ENCODE measurements at regions not wholly inside any gene's neighbourhood (a gene's known extent, or its start where the extent isn't known, plus 50 kb on each side); places are given as distances from the start of the nearest gene placed in this dataset.
"Not testable (repeated sequence)": the region's sequence is repeated elsewhere in the genome, so short reads cannot be mapped to it uniquely, and the experiment has no call there.

DNA sequence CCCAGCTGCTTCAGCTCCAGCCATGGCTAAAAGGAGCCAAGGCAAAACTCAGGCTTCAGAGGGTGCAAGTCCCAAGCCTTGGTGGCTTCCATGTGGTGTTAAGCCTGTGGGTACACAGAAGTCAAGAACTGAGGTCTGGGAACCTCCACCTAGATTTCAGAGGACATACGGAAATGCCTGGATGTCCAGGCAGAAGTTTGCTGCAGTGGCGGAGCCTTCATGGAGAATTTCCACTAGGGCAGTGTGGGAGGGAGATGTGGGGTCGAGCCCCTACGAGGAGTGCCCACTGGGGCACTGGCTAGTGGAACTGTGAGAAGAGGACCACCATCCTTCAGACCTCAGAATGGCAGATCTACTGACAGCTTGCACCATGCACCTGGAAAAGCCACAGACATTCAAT, 76.1 kb upstream of the KCTD1 start:
- POLR2A ChIA-PET = no interaction called here
- peaks cover 4 to 26% (median 19%) of the 10 kb centered on the region in 3 donors for H3K9me3 Mint-ChIP-seq
- H3K27me3 ChIP-seq (replicated peaks in 1 of 2; ENCODE audit: control insufficient read depth in 2 of 2, extremely low read depth in 1 of 2, insufficient read depth in 2 of 2, low read length in 1 of 2) = peaks cover 0 to 12% of the 10 kb centered on the region in 2 experiments
- no peak overlapping the region for H3K4me3 Mint-ChIP-seq
- no peaks in the 10 kb centered on the region for H3K36me3 ChIP-seq (ENCODE audit: control insufficient read depth in 2 of 2, extremely low read depth in 1 of 2, insufficient read depth in 1 of 2, low read length in 1 of 2)
- no peaks in the 10 kb centered on the region for H3K4me1 ChIP-seq (ENCODE audit: control insufficient read depth in 1 of 2, extremely low read depth in 1 of 2, insufficient read depth in 2 of 2, low read length in 2 of 2)
- H3K9me3 ChIP-seq = no peaks in the 10 kb centered on the region
- ATAC-seq (replicated peaks in 1 of 4) (no peak), DNase-seq (no peak)
- no peaks in the 10 kb centered on the region for H3K36me3 Mint-ChIP-seq
- no peaks in the 10 kb centered on the region for H3K4me1 Mint-ChIP-seq
- WGBS (ENCODE audit: insufficient coverage) = no CpG with 5 or more reads among the region's 4 CpGs
- H3K27me3 Mint-ChIP-seq = peaks cover 4 to 7% of the 10 kb centered on the region in 2 donors
- CTCF ChIA-PET = no interaction called here
- no peak overlapping the region for H3K4me3 ChIP-seq (ENCODE audit: control insufficient read depth in 1 of 2, extremely low read depth in 1 of 2, low read length in 1 of 2)
- H3K27ac Mint-ChIP-seq = no peak overlapping the region
- no peak overlapping the region for H3K27ac ChIP-seq (ENCODE audit: low read length)

DNA sequence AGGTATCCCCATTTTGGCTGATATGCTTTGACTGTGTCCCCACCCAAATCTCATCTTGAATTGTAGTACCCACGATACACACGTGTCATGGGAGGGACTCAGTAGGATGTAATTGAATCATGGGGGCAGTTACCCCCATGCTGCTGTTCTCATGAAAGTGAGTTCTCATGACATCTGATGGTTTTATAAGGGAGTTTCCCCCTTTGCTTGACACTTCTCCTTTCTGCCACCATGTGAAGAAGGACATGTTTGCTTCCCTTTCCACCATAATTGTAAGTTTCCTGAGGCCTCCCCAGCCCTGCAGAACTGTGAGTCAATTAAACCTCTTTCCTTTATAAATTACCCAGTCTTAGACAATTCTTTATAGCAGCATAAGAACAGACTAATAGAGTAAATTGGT, 75.0 kb upstream of the KCTD1 start:
- H3K4me1 Mint-ChIP-seq; H3K36me3 ChIP-seq (ENCODE audit: control insufficient read depth in 2 of 2, extremely low read depth in 1 of 2, insufficient read depth in 1 of 2, low read length in 1 of 2); H3K4me3 Mint-ChIP-seq; H3K9me3 ChIP-seq; H3K27ac Mint-ChIP-seq; H3K27me3 ChIP-seq (replicated peaks in 1 of 2; ENCODE audit: control insufficient read depth in 2 of 2, extremely low read depth in 1 of 2, insufficient read depth in 2 of 2, low read length in 1 of 2); H3K27ac ChIP-seq (ENCODE audit: low read length); ATAC-seq (replicated peaks in 1 of 4); DNase-seq; H3K27me3 Mint-ChIP-seq; POLR2A ChIA-PET; H3K4me1 ChIP-seq (ENCODE audit: control insufficient read depth in 1 of 2, extremely low read depth in 1 of 2, insufficient read depth in 2 of 2, low read length in 2 of 2); H3K36me3 Mint-ChIP-seq; H3K4me3 ChIP-seq (ENCODE audit: control insufficient read depth in 1 of 2, extremely low read depth in 1 of 2, low read length in 1 of 2); CTCF ChIA-PET: not testable (repeated sequence)
- WGBS (ENCODE audit: insufficient coverage) = no CpG with 5 or more reads among the region's 2 CpGs
- peaks cover 4 to 26% (median 19%) of the 10 kb centered on the region in 3 donors for H3K9me3 Mint-ChIP-seq

- ChIA-PET CTCF (no interaction called here), POLR2A (interaction anchor here in 1 of 2 donors (0.6 kb wide), 1 partner anchor 25 kb away, joined by 3 read pairs; no protein-coding TSS in a partner anchor)
- Histone ChIP-seq H3K9me3 (no peaks in the 10 kb centered on the region), H3K27me3 (replicated peaks in 1 of 2; ENCODE audit: control insufficient read depth in 2 of 2, extremely low read depth in 1 of 2, insufficient read depth in 2 of 2, low read length in 1 of 2) (peaks cover 0 to 3% of the 10 kb centered on the region in 2 experiments), H3K4me3 (ENCODE audit: control insufficient read depth in 1 of 2, extremely low read depth in 1 of 2, low read length in 1 of 2) (no peak overlapping the region), H3K4me1 (ENCODE audit: control insufficient read depth in 1 of 2, extremely low read depth in 1 of 2, insufficient read depth in 2 of 2, low read length in 2 of 2) (no peaks in the 10 kb centered on the region), H3K36me3 (ENCODE audit: control insufficient read depth in 2 of 2, extremely low read depth in 1 of 2, insufficient read depth in 1 of 2, low read length in 1 of 2) (no peaks in the 10 kb centered on the region), H3K27ac (ENCODE audit: low read length) (no peak overlapping the region)
- ATAC-seq (replicated peaks in 1 of 4) = no peak
- no peak overlapping the region for H3K27ac Mint-ChIP-seq
- H3K9me3 Mint-ChIP-seq = peaks cover 4 to 26% (median 19%) of the 10 kb centered on the region in 3 donors
- peaks cover 2 to 6% of the 10 kb centered on the region in 2 donors for H3K27me3 Mint-ChIP-seq
- peak in 2 of 35 experiments; percentile 2 to 3 for DNase-seq
- H3K36me3 Mint-ChIP-seq = no peaks in the 10 kb centered on the region
- H3K4me3 Mint-ChIP-seq = no peak overlapping the region
- WGBS (ENCODE audit: insufficient coverage) = 35% methylated on average over 11 of the region's 22 CpGs
- no peaks in the 10 kb centered on the region for H3K4me1 Mint-ChIP-seq
Measured at GRCh38 chr18:26621161-26622026, 73.0 kb upstream of the KCTD1 start.

- Histone ChIP-seq H3K27ac (ENCODE audit: low read length) (no peak overlapping the region), H3K36me3 (ENCODE audit: control insufficient read depth in 2 of 2, extremely low read depth in 1 of 2, insufficient read depth in 1 of 2, low read length in 1 of 2) (no peaks in the 10 kb centered on the region), H3K27me3 (replicated peaks in 1 of 2; ENCODE audit: control insufficient read depth in 2 of 2, extremely low read depth in 1 of 2, insufficient read depth in 2 of 2, low read length in 1 of 2) (peaks cover 0 to 3% of the 10 kb centered on the region in 2 experiments), H3K4me1 (ENCODE audit: control insufficient read depth in 1 of 2, extremely low read depth in 1 of 2, insufficient read depth in 2 of 2, low read length in 2 of 2) (no peaks in the 10 kb centered on the region), H3K9me3 (no peaks in the 10 kb centered on the region), H3K4me3 (ENCODE audit: control insufficient read depth in 1 of 2, extremely low read depth in 1 of 2, low read length in 1 of 2) (no peak overlapping the region)
- WGBS (ENCODE audit: insufficient coverage) = 81% methylated on average over 6 of the region's 6 CpGs
- ChIA-PET POLR2A (no interaction called here), CTCF (no interaction called here)
- H3K27ac Mint-ChIP-seq = no peak overlapping the region
- peaks cover 2 to 6% of the 10 kb centered on the region in 2 donors for H3K27me3 Mint-ChIP-seq
- no peaks in the 10 kb centered on the region for H3K36me3 Mint-ChIP-seq
- H3K4me1 Mint-ChIP-seq = no peaks in the 10 kb centered on the region
- H3K9me3 Mint-ChIP-seq = peaks cover 0 to 13% (median 7%) of the 10 kb centered on the region in 3 donors
- H3K4me3 Mint-ChIP-seq = no peak overlapping the region
- ATAC-seq (replicated peaks in 1 of 4) (no peak), DNase-seq (no peak)
Measured at GRCh38 chr18:26619350-26619749, 71.0 kb upstream of the KCTD1 start.

DNA sequence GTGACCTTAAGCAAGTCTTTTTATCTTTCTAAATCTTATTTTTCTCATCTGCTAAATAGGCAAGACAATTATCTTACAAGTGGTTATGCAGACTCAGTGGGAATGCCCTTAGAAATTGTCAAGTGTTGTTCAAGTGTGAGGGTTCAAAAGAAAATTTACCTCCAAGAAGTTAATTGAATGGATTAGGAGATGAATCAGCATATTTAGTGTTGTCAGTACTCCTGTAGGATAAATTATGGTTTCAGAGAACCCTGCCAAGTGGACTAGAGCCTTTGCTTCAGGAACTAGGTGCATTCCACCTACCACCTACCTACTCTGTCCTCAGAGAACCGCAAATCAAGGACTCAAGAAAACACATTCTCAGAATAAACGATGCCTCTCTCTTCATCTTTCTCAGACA, 69.8 kb upstream of the KCTD1 start:
- H3K4me3 Mint-ChIP-seq = no peak overlapping the region
- CTCF ChIA-PET = interaction anchor here in 1 of 2 donors (0.6 kb wide), 1 partner anchor 162 kb away, joined by 3 read pairs; no protein-coding TSS in a partner anchor
- no peak overlapping the region for H3K4me3 ChIP-seq (ENCODE audit: control insufficient read depth in 1 of 2, extremely low read depth in 1 of 2, low read length in 1 of 2)
- POLR2A ChIA-PET = no interaction called here
- H3K36me3 Mint-ChIP-seq = no peaks in the 10 kb centered on the region
- H3K9me3 Mint-ChIP-seq = peaks cover 0 to 5% (median 3%) of the 10 kb centered on the region in 3 donors
- no peaks in the 10 kb centered on the region for H3K9me3 ChIP-seq
- H3K27ac ChIP-seq (ENCODE audit: low read length) = no peak overlapping the region
- WGBS (ENCODE audit: insufficient coverage) = no CpG with 5 or more reads among the region's 2 CpGs
- no peaks in the 10 kb centered on the region for H3K36me3 ChIP-seq (ENCODE audit: control insufficient read depth in 2 of 2, extremely low read depth in 1 of 2, insufficient read depth in 1 of 2, low read length in 1 of 2)
- H3K4me1 ChIP-seq (ENCODE audit: control insufficient read depth in 1 of 2, extremely low read depth in 1 of 2, insufficient read depth in 2 of 2, low read length in 2 of 2) = no peaks in the 10 kb centered on the region
- DNase-seq (no peak), ATAC-seq (replicated peaks in 1 of 4) (no peak)
- no peak overlapping the region for H3K27ac Mint-ChIP-seq
- H3K27me3 ChIP-seq (replicated peaks in 1 of 2; ENCODE audit: control insufficient read depth in 2 of 2, extremely low read depth in 1 of 2, insufficient read depth in 2 of 2, low read length in 1 of 2) = peaks cover 0 to 3% of the 10 kb centered on the region in 2 experiments
- no peaks in the 10 kb centered on the region for H3K4me1 Mint-ChIP-seq
- H3K27me3 Mint-ChIP-seq = peaks cover 5 to 11% of the 10 kb centered on the region in 2 donors

- H3K27me3 Mint-ChIP-seq = peaks cover 7 to 11% of the 10 kb centered on the region in 2 donors
- no peaks in the 10 kb centered on the region for H3K27me3 ChIP-seq (replicated peaks in 1 of 2; ENCODE audit: control insufficient read depth in 2 of 2, extremely low read depth in 1 of 2, insufficient read depth in 2 of 2, low read length in 1 of 2)
- no peaks in the 10 kb centered on the region for H3K4me1 ChIP-seq (ENCODE audit: control insufficient read depth in 1 of 2, extremely low read depth in 1 of 2, insufficient read depth in 2 of 2, low read length in 2 of 2)
- no peak overlapping the region for H3K27ac ChIP-seq (ENCODE audit: low read length)
- no peaks in the 10 kb centered on the region for H3K4me1 Mint-ChIP-seq
- DNase-seq = no peak
- H3K9me3 ChIP-seq = no peaks in the 10 kb centered on the region
- no peaks in the 10 kb centered on the region for H3K36me3 ChIP-seq (ENCODE audit: control insufficient read depth in 2 of 2, extremely low read depth in 1 of 2, insufficient read depth in 1 of 2, low read length in 1 of 2)
- H3K9me3 Mint-ChIP-seq = peaks cover 0 to 5% (median 0%) of the 10 kb centered on the region in 3 donors
- ATAC-seq (replicated peaks in 1 of 4) = no peak
- POLR2A ChIA-PET = no interaction called here
- no CpG with 5 or more reads among the region's 3 CpGs for WGBS (ENCODE audit: insufficient coverage)
- H3K27ac Mint-ChIP-seq = no peak overlapping the region
- H3K4me3 ChIP-seq (ENCODE audit: control insufficient read depth in 1 of 2, extremely low read depth in 1 of 2, low read length in 1 of 2) = no peak overlapping the region
- CTCF ChIA-PET = no interaction called here
- no peak overlapping the region for H3K4me3 Mint-ChIP-seq
- no peaks in the 10 kb centered on the region for H3K36me3 Mint-ChIP-seq
Measured at GRCh38 chr18:26617151-26617554, 68.8 kb upstream of the KCTD1 start.
